ENCODE measurements at regions not wholly inside any gene's neighbourhood (a gene's known extent, or its start where the extent isn't known, plus 50 kb on each side); places are given as distances from the start of the nearest gene placed in this dataset.

GRCh38 chr3:135755330-135756105 lies 210.0 kb upstream of the PPP2R3A start:
- no peak for DNase-seq

- DNase-seq: no peak
These were observed 209.3 kb upstream of the PPP2R3A start for GRCh38 chr3:135756106-135756668.

- no peak for DNase-seq
These were observed 208.1 kb upstream of the PPP2R3A start for GRCh38 chr3:135757421-135757820.

GRCh38 chr3:135758961-135759360 lies 206.6 kb upstream of the PPP2R3A start:
- no peak for DNase-seq

GRCh38 chr3:135759651-135760050 lies 205.9 kb upstream of the PPP2R3A start:
- no peak for DNase-seq

- no peak for DNase-seq
These were observed 204.9 kb upstream of the PPP2R3A start for GRCh38 chr3:135760581-135760980.

GRCh38 chr3:135762188-135762856 lies 203.2 kb upstream of the PPP2R3A start:
- no peak for DNase-seq

- DNase-seq: no peak
These were observed 199.4 kb upstream of the PPP2R3A start for GRCh38 chr3:135766115-135766514.

- DNase-seq: no peak
These were observed 193.8 kb upstream of the PPP2R3A start for GRCh38 chr3:135771760-135772159.

GRCh38 chr3:135779024-135779423 lies 186.5 kb upstream of the PPP2R3A start:
- no peak for DNase-seq

- no peak for DNase-seq
These were observed 185.8 kb upstream of the PPP2R3A start for GRCh38 chr3:135779590-135780235.

GRCh38 chr3:135781026-135781815 lies 184.3 kb upstream of the PPP2R3A start:
- no peak for DNase-seq

GRCh38 chr3:135784557-135784956 lies 181.0 kb upstream of the PPP2R3A start:
- no peak for DNase-seq

- DNase-seq: no peak
These were observed 177.4 kb upstream of the PPP2R3A start for GRCh38 chr3:135788146-135788545.

GRCh38 chr3:135788978-135789377 lies 176.6 kb upstream of the PPP2R3A start:
- DNase-seq: no peak

- no peak for DNase-seq
These were observed 173.4 kb upstream of the PPP2R3A start for GRCh38 chr3:135792174-135792573.

GRCh38 chr3:135792858-135793475 lies 172.6 kb upstream of the PPP2R3A start:
- no peak for DNase-seq

- DNase-seq: no peak
These were observed 165.4 kb upstream of the PPP2R3A start for GRCh38 chr3:135800071-135800549.

- DNase-seq: no peak
These were observed 164.5 kb upstream of the PPP2R3A start for GRCh38 chr3:135801018-135801417.

GRCh38 chr3:135802171-135802570 lies 163.4 kb upstream of the PPP2R3A start:
- no peak for DNase-seq

GRCh38 chr3:135803028-135803692 lies 162.4 kb upstream of the PPP2R3A start:
- no peak for DNase-seq

GRCh38 chr3:135805752-135806151 lies 159.8 kb upstream of the PPP2R3A start:
- DNase-seq: no peak
